ENCODE measurements at regions not wholly inside any gene's neighbourhood (a gene's known extent, or its start where the extent isn't known, plus 50 kb on each side); places are given as distances from the start of the nearest gene placed in this dataset.
"Not testable (repeated sequence)": the region's sequence is repeated elsewhere in the genome, so short reads cannot be mapped to it uniquely, and the experiment has no call there.

GRCh38 chr6:14401246-14401645 is 283.7 kb downstream of the CD83 start:
- DNase-seq: no peak

- no peak for DNase-seq
These were observed 289.2 kb downstream of the CD83 start for GRCh38 chr6:14406614-14407331.

GRCh38 chr6:14408446-14408845 is 290.9 kb downstream of the CD83 start:
- DNase-seq: no peak

- no peak for DNase-seq
These were observed 294.5 kb downstream of the CD83 start for GRCh38 chr6:14412026-14412425.

- DNase-seq: no peak
These were observed 297.9 kb downstream of the CD83 start for GRCh38 chr6:14415452-14415851.

- DNase-seq: no peak
These were observed 299.8 kb downstream of the CD83 start for GRCh38 chr6:14417377-14417776.

- not testable (repeated sequence) for DNase-seq
These were observed 301.7 kb downstream of the CD83 start for GRCh38 chr6:14419224-14419623.

GRCh38 chr6:14422061-14422460 is 304.5 kb downstream of the CD83 start:
- DNase-seq: no peak

GRCh38 chr6:14422917-14423316 is 305.3 kb downstream of the CD83 start:
- DNase-seq: no peak

- DNase-seq: no peak
These were observed 305.8 kb downstream of the CD83 start for GRCh38 chr6:14423330-14423729.

- no peak for DNase-seq
These were observed 306.4 kb downstream of the CD83 start for GRCh38 chr6:14423955-14424354.

GRCh38 chr6:14425805-14426204 is 308.2 kb downstream of the CD83 start:
- DNase-seq: no peak

- DNase-seq: no peak
These were observed 308.7 kb downstream of the CD83 start for GRCh38 chr6:14426281-14426680.

GRCh38 chr6:14428269-14428668 is 310.7 kb downstream of the CD83 start:
- no peak for DNase-seq

- no peak for DNase-seq
These were observed 311.8 kb downstream of the CD83 start for GRCh38 chr6:14429396-14429795.

GRCh38 chr6:14430218-14430617 is 312.6 kb downstream of the CD83 start:
- DNase-seq: no peak

GRCh38 chr6:14431385-14432330 is 314.1 kb downstream of the CD83 start:
- no peak for DNase-seq

GRCh38 chr6:14434916-14435690 is 317.5 kb downstream of the CD83 start:
- no peak for DNase-seq

GRCh38 chr6:14436592-14437132 is 319.1 kb downstream of the CD83 start:
- no peak for DNase-seq

GRCh38 chr6:14439419-14439818 is 321.8 kb downstream of the CD83 start:
- DNase-seq: no peak

- no peak for DNase-seq
These were observed 322.8 kb downstream of the CD83 start for GRCh38 chr6:14440215-14440910.

All from activated effector memory CD4-positive, alpha-beta T cell treated with Interleukin-2 at 50 U/mL for 16 hours (primary cell).